Pancreas (tissue), 10 donors: ENCODE measurements at regions not wholly inside any gene's neighbourhood (a gene's known extent, or its start where the extent isn't known, plus 50 kb on each side); places are given as distances from the start of the nearest gene placed in this dataset.
A peak's percentile ranks its signal among the peaks of the same experiment; 100 is the strongest.

Source experiments
- ATAC-seq, 4 donors: fragments of 200-7000 bp; cut with Tn5 transposase; one replicate each; pipeline versions ENCODE4 v1.8.0 to v1.9.1; 2020; ENCODE audit warnings: mild to moderate bottlenecking in 4 of 4, moderate library complexity in 4 of 4
- DNase-seq, 6 donors: peaks; one replicate each; pipeline ENCODE4 v3.0.0-alpha.2; 2020
- FAIRE-seq: peaks from 2 replicates; lab custom pipeline; 2012; peaks lifted over from hg19 to GRCh38; lab: Jason Lieb, UNC
- H3K27ac ChIP-seq, 4 donors: fragments of 200-600 bp; sonication (generic); 1 replicate in 3 of 4; 2 replicates in 1 of 4; pipeline versions ENCODE4 v1.5.0 to v1.8.0; 2020
- H3K27me3 ChIP-seq, 4 donors: fragments of 200-600 bp; one replicate each; pipeline ENCODE4 v1.8.0; 2021
- H3K36me3 ChIP-seq, 3 donors: fragments of 200-600 bp; sonication (generic) in 1 of 3; one replicate each; pipeline versions ENCODE4 v1.5.0 to v1.8.0; 2020 to 2021
- H3K4me1 ChIP-seq, 3 donors: fragments of 200-600 bp; one replicate each; pipeline ENCODE4 v1.8.0; 2021
- H3K4me3 ChIP-seq, 4 donors: fragments of 200-600 bp; sonication (generic) in 2 of 4; one replicate each; pipeline versions ENCODE4 v1.5.0 to v1.8.0; 2020 to 2021
- H3K9me3 ChIP-seq, 4 donors: fragments of 200-600 bp; one replicate each; pipeline ENCODE4 v1.8.0; 2021
- WGBS, 2 donors: extraction: QIAGEN DNeasy Blood & Tissue Kit; methylation state at CpG; one replicate each; pipeline ENCODE4 v1.1.7; 2013; 5-methylcytosine and 5-hydroxymethylcytosine counted together
- intact Hi-C, 3 donors: fragments of 100-400 bp; cut with DNase I; formaldehyde crosslinking; loops; one replicate each; pipeline versions ENCODE4 v1.11.1 to v1.14.2; 2022
- TF ChIP-seq, protein P1 (sequence below), 4 donors: fragments of 200-600 bp; sonication (generic) in 3 of 4; IDR thresholded peaks; one replicate each; pipeline versions ENCODE4 v1.5.0 to v1.8.0; 2021; ENCODE audit warnings: antibody characterized with exemption in 4 of 4
- donor health status: healthy with polysubstance abuse.
- donor health status: DM: no; HTN: no; CAD: no; lungs with moderate emphysema.
- donor health status: DM: no; HTN: no; CAD: no.
- donor health status: control.
- donor health status: control.
- donor health status: Bipolar disorder and iron deficiency.
- donor health status: DM: yes; HTN: yes; CAD: no.
- donor health status: DM: no; HTN: no; CAD: no.
- donor health status: DM: no; HTN: no; CAD: no.
- donor health status: DM: yes; HTN: yes; CAD: no.

DNA sequence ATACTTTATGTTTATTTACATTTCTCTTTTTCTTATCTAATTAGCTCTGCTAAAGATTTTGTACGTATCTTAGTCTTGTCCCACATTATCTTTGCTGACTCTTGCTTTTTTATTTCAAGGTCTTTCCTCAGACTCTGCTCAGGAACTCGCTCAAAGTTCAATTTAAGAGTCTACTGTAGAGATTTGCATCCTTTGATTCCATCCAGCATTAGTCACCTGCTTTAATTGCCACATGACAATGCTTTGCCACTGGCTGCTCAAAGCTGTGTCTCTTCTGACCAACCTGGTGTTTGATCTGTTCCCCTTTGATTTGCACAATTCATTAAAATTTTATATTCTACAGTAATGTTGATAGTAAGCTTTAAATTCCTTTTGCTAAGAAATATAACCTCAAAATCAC is 157.9 kb upstream of the FREM2 start:
- H3K36me3 ChIP-seq: no peaks in the 10 kb centered on the region
- FAIRE-seq (no peak), ATAC-seq (no peak), DNase-seq (no peak)
- no peak overlapping the region for H3K4me3 ChIP-seq
- intact Hi-C loops: no loop called here
- TF ChIP-seq, protein P1, sequence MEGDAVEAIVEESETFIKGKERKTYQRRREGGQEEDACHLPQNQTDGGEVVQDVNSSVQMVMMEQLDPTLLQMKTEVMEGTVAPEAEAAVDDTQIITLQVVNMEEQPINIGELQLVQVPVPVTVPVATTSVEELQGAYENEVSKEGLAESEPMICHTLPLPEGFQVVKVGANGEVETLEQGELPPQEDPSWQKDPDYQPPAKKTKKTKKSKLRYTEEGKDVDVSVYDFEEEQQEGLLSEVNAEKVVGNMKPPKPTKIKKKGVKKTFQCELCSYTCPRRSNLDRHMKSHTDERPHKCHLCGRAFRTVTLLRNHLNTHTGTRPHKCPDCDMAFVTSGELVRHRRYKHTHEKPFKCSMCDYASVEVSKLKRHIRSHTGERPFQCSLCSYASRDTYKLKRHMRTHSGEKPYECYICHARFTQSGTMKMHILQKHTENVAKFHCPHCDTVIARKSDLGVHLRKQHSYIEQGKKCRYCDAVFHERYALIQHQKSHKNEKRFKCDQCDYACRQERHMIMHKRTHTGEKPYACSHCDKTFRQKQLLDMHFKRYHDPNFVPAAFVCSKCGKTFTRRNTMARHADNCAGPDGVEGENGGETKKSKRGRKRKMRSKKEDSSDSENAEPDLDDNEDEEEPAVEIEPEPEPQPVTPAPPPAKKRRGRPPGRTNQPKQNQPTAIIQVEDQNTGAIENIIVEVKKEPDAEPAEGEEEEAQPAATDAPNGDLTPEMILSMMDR (IDR thresholded peaks at IDR 0.05): no peak
- no peak overlapping the region for H3K27ac ChIP-seq
- no peaks in the 10 kb centered on the region for H3K9me3 ChIP-seq
- H3K4me1 ChIP-seq: no peaks in the 10 kb centered on the region
- 37 to 38% methylated on average over 2 of the region's 2 CpGs for WGBS, 2 donors
- no peaks in the 10 kb centered on the region for H3K27me3 ChIP-seq

DNA sequence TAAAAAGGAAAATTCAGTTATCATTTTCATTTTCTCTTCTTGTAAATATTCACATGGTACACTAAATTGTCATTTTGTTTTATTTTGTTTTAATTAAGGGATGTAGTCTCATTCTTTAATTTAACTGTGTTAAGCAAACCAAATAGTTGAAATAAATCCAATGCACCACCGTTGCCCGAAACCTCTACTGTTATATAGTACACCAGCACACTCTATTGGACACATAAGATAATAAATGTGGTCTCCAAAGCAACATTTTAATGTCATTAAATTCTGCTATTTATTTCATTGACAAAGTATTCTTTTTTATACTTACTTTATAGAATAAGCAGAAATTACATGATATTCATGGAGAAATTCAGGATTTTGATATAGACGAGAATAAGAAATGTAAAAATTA is 156.4 kb upstream of the FREM2 start:
- intact Hi-C loops: no loop called here
- Histone ChIP-seq H3K4me3 (no peak overlapping the region), H3K27me3 (no peaks in the 10 kb centered on the region), H3K27ac (no peak overlapping the region), H3K9me3 (no peaks in the 10 kb centered on the region), H3K36me3 (no peaks in the 10 kb centered on the region), H3K4me1 (no peaks in the 10 kb centered on the region)
- WGBS, 2 donors: 20 to 30% methylated on average over 3 of the region's 3 CpGs
- ATAC-seq (peak in 3 of 4 donors; percentile 66 to 77 (median 69)), DNase-seq (no peak), FAIRE-seq (peak; percentile 67)
- TF ChIP-seq, protein P1 (IDR thresholded peaks at IDR 0.05): no peak

DNA sequence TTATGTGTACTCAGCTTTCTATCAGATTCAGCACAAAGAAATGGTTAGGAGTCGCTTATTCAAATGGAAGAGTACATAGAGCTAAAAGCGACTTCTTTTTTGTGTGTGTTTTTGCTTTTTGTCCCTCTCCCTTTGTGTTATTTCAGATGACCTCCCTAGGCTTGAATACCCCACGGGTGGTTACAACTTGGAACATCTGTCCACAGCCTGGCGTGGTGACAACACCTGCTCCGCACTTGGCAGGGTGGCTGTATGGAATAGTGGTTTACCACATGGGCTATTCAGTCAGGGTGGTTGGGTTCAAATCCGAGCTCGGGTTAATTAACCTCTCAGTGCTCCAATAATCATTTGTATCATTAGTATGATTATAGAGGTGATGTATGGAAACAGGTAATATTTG is 151.6 kb upstream of the FREM2 start:
- TF ChIP-seq, protein P1 (IDR thresholded peaks at IDR 0.05): no peak
- H3K27ac ChIP-seq: no peak overlapping the region
- H3K4me3 ChIP-seq: no peak overlapping the region
- H3K36me3 ChIP-seq: no peaks in the 10 kb centered on the region
- no peak for FAIRE-seq
- no peak for DNase-seq
- H3K9me3 ChIP-seq: no peaks in the 10 kb centered on the region
- intact Hi-C loops: no loop called here
- WGBS, 2 donors: 68 to 85% methylated on average over 7 of the region's 7 CpGs
- no peaks in the 10 kb centered on the region for H3K27me3 ChIP-seq
- no peak for ATAC-seq
- H3K4me1 ChIP-seq: peaks cover 0 to 5% (median 0%) of the 10 kb centered on the region in 3 donors

DNA sequence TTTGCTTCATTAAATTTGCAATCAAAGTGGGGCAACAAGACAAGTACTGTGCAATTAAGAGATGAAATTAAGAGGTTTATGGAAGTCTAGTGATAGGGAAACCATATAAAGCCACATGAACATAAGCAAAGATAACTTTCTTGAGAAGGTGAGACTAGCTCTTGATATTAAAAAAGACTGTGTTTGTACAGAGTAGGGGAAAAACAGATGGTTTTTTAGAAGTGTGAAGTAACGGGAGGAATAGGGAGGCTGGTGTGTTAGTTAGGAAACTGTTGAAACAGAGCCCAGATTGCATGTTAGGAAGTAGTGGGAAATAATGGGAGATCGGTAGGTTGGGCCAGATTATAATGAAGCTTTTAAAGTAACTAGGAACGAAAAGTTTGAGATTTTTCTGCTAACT is 149.8 kb upstream of the FREM2 start:
- no peaks in the 10 kb centered on the region for H3K36me3 ChIP-seq
- no peaks in the 10 kb centered on the region for H3K9me3 ChIP-seq
- H3K27me3 ChIP-seq: no peaks in the 10 kb centered on the region
- TF ChIP-seq, protein P1 (IDR thresholded peaks at IDR 0.05): no peak
- peaks cover 0 to 5% (median 0%) of the 10 kb centered on the region in 3 donors for H3K4me1 ChIP-seq
- 30 to 36% methylated on average over 3 of the region's 3 CpGs for WGBS, 2 donors
- FAIRE-seq (no peak), ATAC-seq (no peak), DNase-seq (no peak)
- intact Hi-C loops: no loop called here
- no peak overlapping the region for H3K27ac ChIP-seq
- no peak overlapping the region for H3K4me3 ChIP-seq

DNA sequence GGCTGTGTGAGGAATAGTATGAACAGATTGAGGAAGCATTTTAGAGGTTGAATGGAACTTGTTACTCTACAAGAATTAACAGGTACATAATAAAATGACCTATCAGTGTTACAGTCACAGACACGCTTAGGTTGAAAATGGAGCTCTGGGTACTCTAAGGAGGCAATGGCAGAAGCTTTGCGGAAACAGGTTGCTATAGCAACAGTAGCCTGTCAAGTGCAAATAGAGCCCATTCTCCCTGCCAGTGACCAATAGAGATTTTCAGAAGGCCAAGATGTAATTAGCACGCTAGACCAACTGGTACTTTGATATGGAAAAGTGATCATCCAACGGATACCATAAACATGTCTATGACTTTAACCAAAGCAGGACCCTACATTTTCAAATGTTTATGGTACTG is 148.5 kb upstream of the FREM2 start:
- TF ChIP-seq, protein P1 (IDR thresholded peaks at IDR 0.05): no peak
- no peaks in the 10 kb centered on the region for H3K36me3 ChIP-seq
- intact Hi-C loops: no loop called here
- no peaks in the 10 kb centered on the region for H3K27me3 ChIP-seq
- ATAC-seq (no peak), DNase-seq (no peak), FAIRE-seq (no peak)
- WGBS, 2 donors: 83 to 85% methylated on average over 4 of the region's 4 CpGs
- H3K4me3 ChIP-seq: no peak overlapping the region
- no peak overlapping the region for H3K27ac ChIP-seq
- no peaks in the 10 kb centered on the region for H3K9me3 ChIP-seq
- peaks cover 0 to 5% (median 0%) of the 10 kb centered on the region in 3 donors for H3K4me1 ChIP-seq
